ENCODE measurements at regions not wholly inside any gene's neighbourhood (a gene's known extent, or its start where the extent isn't known, plus 50 kb on each side); places are given as distances from the start of the nearest gene placed in this dataset.
"Not testable (repeated sequence)": the region's sequence is repeated elsewhere in the genome, so short reads cannot be mapped to it uniquely, and the experiment has no call there.

DNA sequence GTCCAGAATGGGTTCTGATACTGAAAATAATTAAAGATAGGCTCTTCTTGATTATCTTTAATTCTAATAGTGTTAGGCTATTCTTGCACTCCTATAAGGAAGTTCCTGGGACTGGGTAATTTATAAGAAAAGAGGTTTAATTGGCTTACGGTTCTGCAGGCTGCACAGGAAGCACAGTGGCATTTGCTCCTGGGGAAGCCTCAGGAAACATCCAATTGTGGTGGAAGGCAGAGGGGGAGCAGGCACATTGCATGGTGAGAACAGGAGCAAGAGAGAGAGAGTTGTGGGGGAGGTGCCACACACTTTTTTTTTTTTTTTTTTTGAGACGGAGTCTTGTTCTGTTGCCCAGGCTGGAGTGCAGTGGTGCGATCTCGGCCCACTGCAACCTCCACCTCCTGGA lies 540.3 kb downstream of the RFPL4B start:
- DNase-seq: not testable (repeated sequence)

GRCh38 chr6:112899541-112899940 lies 552.4 kb downstream of the RFPL4B start:
- DNase-seq: no peak

DNA sequence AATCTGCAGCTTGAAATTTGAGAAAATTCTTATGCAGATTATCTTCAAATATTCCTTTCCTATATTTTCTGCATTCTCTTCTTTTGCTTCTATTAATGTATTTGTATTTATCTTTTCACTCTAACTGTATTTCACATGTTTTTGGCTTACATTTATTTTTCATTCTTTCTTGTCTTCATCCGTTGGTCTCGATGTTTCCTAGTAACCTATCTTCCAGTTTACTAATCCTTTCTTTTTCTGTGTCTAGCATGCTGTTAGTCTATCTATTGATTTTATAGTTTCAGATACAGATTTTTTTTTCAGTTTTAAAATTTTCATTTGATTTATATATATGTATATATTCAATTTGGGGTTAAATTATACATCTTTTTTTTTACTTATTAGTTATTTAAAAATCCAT lies 556.2 kb downstream of the RFPL4B start:
- DNase-seq: no peak

- DNase-seq: peak; percentile 15
Measured at GRCh38 chr6:112906726-112907125, 559.6 kb downstream of the RFPL4B start.

- DNase-seq: no peak
Measured at GRCh38 chr6:112909781-112910180, 562.7 kb downstream of the RFPL4B start.

DNA sequence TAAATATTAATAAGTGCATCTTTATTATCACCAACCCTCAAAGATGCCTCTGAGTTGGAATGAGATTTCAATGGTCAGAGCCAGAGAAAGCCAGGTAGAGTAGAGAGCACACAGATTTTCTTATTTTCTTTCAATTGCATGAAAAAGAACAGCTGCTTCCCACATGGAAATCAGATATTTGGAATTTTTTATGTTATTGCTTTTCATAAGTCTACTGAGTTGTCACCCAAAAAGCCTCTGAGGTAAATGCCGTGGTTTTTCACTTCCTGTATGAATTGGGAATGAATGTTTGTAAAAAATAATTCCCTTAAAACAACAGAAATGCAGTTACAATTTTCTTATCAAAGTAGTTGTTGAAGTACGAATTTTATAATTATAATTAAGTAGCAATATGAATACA lies 563.1 kb downstream of the RFPL4B start:
- DNase-seq: no peak

DNA sequence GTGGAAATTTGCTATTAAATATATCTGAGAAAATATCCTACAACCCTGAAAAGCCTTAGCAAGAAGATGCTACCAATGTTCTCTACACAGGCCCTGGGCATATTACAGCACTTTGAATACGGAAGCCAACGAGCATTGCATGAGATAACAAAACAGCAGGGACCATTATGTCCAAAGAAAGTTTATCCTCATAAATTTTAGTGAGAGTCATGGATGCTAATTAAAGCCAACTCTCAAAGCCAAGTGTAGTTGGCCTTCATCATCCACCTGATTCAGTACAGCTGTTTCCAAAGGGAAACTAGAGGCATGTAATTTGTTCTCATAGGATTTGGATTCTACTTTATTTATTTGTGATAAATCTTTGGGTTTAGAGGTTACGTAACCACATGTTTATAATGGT lies 564.8 kb downstream of the RFPL4B start:
- no peak for DNase-seq

DNA sequence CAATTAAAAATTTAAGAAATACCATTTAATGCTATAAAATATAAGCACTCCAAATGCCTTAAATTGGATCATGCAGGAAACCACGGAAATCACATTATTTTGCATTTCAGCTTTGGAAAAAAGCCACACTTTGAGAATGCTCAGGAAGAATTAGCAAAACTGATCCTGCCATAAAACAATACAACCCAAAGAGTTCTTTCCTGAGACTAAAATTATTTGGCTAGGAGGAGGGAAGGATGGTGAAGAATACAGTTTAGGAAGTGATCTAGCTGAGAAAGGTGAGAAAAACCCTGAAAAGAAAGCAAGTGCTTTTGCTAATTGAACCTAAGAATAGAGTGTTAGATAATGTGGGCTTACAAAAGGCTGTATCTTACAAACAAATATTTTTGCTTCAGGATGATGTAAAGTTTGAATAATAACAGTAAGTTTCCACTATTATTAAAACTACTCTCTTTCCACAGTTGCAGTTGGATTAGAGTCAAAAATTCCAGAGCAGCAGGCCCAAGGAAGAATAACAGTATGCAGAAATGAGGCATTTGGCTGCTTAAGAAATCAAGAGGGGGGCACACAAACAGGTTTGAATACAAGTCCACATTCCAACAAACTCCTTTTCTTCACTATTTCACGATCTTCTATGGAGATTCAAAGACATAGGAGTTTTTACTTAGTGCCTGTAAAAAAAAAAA lies 565.4 kb downstream of the RFPL4B start:
- no peak for DNase-seq

GRCh38 chr6:112919744-112920143 lies 572.6 kb downstream of the RFPL4B start:
- not testable (repeated sequence) for DNase-seq

- DNase-seq: no peak
Measured at GRCh38 chr6:112920994-112921393, 573.9 kb downstream of the RFPL4B start.

DNA sequence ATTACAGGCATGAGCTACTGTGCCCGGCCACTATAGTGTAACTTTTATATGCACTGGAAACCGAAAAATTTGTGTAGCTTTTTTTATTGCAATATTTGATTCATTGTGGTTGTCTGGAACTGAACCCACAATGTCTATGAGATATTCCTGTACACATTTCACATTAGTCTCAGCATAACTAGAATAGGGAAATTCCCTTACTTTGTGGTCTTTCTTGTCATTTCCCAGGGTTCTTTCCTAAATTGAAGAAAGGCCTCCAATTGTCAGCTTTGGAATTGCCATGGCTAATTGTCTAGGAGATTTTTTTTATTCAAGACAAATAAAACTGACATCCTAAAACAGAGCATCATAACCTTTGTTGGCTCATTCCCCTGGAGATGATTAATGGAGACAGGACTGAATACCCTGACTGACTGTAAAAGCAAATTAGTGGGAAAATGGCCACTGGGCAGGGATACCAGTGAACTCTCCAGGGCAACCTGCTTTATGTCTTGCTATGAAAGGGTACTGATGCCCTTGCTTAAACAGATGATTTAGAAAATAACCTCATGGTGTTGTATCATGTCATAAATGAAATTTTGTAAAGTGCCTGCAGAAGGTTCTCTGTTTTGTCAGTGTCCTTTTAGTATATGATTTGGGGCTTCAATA lies 576.9 kb downstream of the RFPL4B start:
- DNase-seq: no peak

GRCh38 chr6:112925702-112926101 lies 578.6 kb downstream of the RFPL4B start:
- DNase-seq: no peak

- no peak for DNase-seq
Measured at GRCh38 chr6:112927641-112928320, 580.7 kb downstream of the RFPL4B start.

DNA sequence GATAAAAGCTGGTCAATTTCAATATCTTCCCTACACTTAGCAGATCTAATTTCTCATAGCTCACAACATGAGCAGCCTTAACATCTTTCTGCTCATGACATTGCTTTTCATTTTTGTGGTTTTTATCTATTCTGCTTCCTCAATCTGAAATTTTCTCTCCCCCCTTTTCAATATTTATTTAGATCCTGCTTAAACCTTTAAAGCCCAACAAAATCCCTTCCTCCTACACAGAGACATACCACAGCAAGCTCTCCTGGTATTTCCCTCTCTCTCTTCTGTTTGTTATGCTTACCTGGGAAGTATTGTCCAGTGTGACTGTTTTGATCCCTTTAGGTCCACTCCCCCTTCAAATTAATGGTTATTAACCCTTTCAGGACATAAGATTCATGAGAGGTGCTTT lies 582.5 kb downstream of the RFPL4B start:
- no peak for DNase-seq

DNA sequence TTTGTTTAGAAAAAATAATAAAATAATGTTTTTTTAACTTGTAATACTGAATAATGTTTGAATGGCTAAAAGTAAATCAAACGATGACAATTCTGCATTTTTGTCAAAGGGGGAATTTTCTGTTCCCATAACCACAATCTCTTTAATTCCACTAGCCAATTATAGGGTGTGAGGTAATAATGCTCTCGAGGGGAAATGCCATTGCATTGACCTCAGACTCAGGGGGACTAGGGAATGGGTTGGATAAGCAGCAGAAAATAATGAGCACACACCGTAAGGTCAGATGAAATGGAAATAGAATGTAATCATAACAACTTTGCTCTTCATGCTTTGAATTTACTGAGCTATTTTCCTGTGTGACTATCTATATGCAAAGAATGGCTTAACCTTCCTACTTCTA lies 584.7 kb downstream of the RFPL4B start:
- DNase-seq: no peak

DNA sequence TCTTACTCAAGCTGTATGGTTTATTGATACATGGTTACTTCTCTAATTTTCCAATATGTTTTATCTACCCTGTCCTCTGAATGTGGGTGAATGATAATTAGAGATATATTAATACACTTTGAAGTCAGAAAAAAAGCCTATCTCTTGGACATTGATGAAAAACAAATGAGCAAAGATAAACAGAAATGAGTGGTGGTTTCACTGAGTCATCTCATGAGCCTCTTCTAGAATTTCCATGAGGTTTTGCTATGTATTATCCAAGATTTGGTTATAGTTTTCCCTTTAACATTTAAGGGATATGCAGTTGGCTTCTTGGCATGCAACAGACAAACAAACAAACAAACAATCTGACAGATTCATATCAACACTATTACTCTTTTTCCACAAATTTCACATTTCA lies 586.8 kb downstream of the RFPL4B start:
- no peak for DNase-seq

DNA sequence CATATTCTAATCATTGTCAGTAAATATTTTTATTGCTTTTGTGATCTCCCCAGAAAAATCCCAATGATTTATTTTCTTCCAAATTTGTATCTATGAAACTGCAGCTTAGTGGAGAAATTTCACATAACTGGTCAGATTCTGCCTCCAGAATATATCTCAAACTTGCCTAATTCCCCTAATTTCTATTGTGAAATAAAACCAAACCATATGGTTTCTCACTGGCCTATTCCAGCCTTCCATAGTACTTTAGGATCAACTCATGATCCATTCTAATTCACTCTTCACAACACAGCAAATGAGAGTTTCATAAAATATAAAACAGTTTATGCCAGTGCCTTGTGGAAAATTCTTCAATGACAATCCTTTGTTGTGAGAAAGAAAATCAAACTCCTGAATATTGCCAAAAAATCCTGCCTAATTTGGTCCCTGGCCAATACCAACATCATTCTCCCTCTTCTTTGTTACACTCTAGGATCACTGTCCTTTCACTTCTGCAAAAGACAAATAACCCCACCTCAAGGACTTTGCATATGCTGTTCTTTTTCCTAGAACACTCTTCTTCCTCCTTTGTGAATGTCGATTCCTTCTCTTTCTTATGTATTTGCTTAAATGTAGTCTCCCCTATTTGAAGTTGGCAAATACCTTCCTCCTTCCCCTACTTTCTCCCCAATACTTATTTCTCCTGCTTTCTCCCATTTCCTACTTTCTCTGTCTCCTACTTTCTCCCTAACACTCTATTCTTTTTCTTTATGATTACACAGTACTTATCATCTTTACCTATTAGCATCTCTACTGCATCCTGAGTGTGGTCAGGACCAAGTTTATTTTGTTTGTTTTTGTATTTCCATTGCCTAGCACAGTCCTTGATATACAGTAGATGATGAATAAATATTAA lies 587.5 kb downstream of the RFPL4B start:
- no peak for DNase-seq

DNA sequence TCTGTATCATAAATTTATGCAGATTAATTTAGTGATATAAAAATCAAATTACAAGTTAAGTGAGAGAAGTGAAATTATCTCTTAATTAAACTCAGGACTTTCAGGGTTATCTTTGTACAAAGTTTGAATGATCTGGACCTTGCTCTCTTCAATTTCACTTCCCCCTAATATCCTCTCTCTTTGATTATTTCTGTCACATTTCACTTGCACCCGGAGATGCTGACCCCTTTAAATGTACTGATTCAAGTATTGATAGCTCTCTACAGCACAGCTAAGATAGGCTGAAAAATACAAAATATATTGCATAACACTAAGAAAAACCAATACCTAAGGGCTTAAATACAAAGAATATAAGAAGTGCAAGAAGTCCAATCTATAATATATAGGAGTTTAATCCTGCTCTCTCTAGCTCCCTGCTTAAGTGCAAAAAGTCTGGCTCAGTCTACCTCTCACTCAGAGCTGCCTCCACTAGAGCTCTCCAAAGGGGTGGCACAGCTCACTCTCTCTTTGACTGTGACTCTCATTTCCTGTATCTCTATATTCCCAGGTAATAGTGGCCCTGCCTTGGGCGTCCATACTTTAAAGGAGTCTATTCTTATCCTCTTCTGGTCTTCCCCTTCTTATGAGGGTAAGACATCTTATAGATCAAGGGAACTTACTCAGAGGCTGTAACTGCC lies 588.4 kb downstream of the RFPL4B start:
- no peak for DNase-seq

DNA sequence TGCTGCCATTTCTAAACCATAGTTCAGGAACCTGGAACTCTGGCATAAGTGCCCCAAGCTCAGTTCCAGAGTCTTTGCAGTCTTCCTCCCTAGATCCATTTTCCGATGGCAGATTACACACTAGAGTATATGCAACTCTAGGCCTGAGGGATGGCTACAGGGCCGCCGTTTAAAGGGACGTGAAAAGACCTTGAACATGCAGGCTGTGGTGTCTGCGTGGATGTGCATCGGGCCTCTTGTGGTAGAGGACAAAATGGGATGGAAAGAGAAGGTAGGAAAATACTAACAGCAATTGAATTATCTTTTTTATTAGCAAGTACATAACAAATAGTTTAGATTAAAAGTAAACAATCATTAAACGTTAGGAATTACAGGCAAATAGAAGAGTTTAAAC lies 588.9 kb downstream of the RFPL4B start:
- no peak for DNase-seq

- no peak for DNase-seq
Measured at GRCh38 chr6:112936504-112936903, 589.4 kb downstream of the RFPL4B start.

GRCh38 chr6:112937690-112938089 lies 590.6 kb downstream of the RFPL4B start:
- not testable (repeated sequence) for DNase-seq

- no peak for DNase-seq
Measured at GRCh38 chr6:112938650-112939049, 591.5 kb downstream of the RFPL4B start.

DNA sequence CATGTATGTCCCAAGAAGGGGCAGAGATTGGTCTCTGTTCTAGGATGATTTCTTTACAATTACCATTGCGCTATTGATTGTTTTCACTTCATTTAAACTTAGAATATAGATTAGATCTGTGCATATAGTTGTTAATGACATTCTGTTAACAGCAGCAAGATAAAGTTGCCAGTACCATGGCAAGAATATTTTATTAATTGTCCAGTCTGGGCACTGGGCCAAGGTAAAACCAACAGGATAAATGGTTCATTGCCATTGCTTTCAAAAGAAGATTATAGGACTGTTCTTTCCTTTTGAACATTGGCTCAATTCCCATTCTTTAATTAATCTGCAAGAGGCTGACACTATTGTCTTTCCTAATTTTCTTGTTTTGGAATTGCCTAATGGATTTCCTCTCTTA lies 592.4 kb downstream of the RFPL4B start:
- DNase-seq: peak; percentile 25
